Keratinocyte (primary cell): ENCODE measurements at regions not wholly inside any gene's neighbourhood (a gene's known extent, or its start where the extent isn't known, plus 50 kb on each side); places are given as distances from the start of the nearest gene placed in this dataset.

ENCODE experiments used
- DNase-seq: peaks from one replicate; pipeline ENCODE4 v3.0.0-alpha.2; 2011; ENCODE audit warnings: low read depth, missing footprints, low spot score
- FAIRE-seq: peaks from 2 replicates; lab custom pipeline; 2011; peaks lifted over from hg19 to GRCh38; lab: Jason Lieb, UNC
- H2AFZ ChIP-seq: 2 replicates; pipeline ENCODE4 v1.6.0; 2012; ENCODE audit warnings: low read length, control low read depth, inconsistent platforms; ENCODE audit not compliant: control insufficient read depth
- H3K27ac ChIP-seq: 2 replicates; pipeline ENCODE4 v1.5.1; 2011; ENCODE audit warnings: low read length; ENCODE audit not compliant: control insufficient read depth, insufficient read depth
- H3K27me3 ChIP-seq: 3 replicates; pipeline ENCODE4 v1.6.0; 2011; ENCODE audit warnings: low read length; ENCODE audit not compliant: control insufficient read depth, insufficient read depth; ENCODE audit errors: extremely low read depth
- H3K36me3 ChIP-seq, 2 experiments: 2 replicates in 1 of 2; 3 replicates in 1 of 2; pipeline ENCODE4 v1.5.1; 2011; ENCODE audit warnings: low read length in 2 of 2, mild to moderate bottlenecking in 1 of 2; ENCODE audit not compliant: control insufficient read depth in 2 of 2, insufficient read depth in 2 of 2; ENCODE audit errors: extremely low read depth in 1 of 2
- H3K4me1 ChIP-seq: 3 replicates; pipeline ENCODE4 v1.5.1; 2011; ENCODE audit warnings: low read length; ENCODE audit not compliant: control insufficient read depth, insufficient read depth; ENCODE audit errors: extremely low read depth
- H3K4me2 ChIP-seq: 3 replicates; pipeline ENCODE4 v1.6.0; 2011; ENCODE audit warnings: low read depth, low read length; ENCODE audit not compliant: control insufficient read depth, insufficient read depth; ENCODE audit errors: extremely low read depth
- H3K4me3 ChIP-seq, 3 experiments: fragments of 200-600 bp in 1 of 3; sonication (generic) in 1 of 3; 2 replicates in 2 of 3; 3 replicates in 1 of 3; pipeline ENCODE4 v1.5.1; 2011 to 2016; ENCODE audit warnings: low read length in 3 of 3, mild to moderate bottlenecking in 3 of 3, control low read depth in 2 of 3, inconsistent platforms in 1 of 3, low read depth in 1 of 3, mixed read lengths in 1 of 3, mixed run types in 1 of 3, moderate library complexity in 1 of 3; ENCODE audit not compliant: control insufficient read depth in 2 of 3, insufficient read depth in 2 of 3; ENCODE audit errors: extremely low read depth in 1 of 3
- H3K79me2 ChIP-seq: 2 replicates; pipeline ENCODE4 v1.6.0; 2012; ENCODE audit warnings: low read length; ENCODE audit not compliant: control insufficient read depth, insufficient read depth
- H3K9ac ChIP-seq: 3 replicates; pipeline ENCODE4 v1.6.0; 2011; ENCODE audit warnings: low read length; ENCODE audit not compliant: control insufficient read depth, insufficient read depth; ENCODE audit errors: extremely low read depth
- H3K9me1 ChIP-seq: 3 replicates; pipeline ENCODE4 v1.6.0; 2011; ENCODE audit warnings: low read length; ENCODE audit not compliant: control insufficient read depth, insufficient read depth; ENCODE audit errors: extremely low read depth
- H3K9me3 ChIP-seq: 2 replicates; pipeline ENCODE4 v1.5.1; 2012; ENCODE audit warnings: low read depth, low read length; ENCODE audit not compliant: control insufficient read depth
- H4K20me1 ChIP-seq: 3 replicates; pipeline ENCODE4 v1.6.0; 2011; ENCODE audit warnings: low read length; ENCODE audit not compliant: control insufficient read depth, insufficient read depth; ENCODE audit errors: extremely low read depth
- CTCF ChIP-seq, 3 experiments: IDR thresholded peaks in 1 of 3; conservative IDR thresholded peaks in 1 of 3; optimal IDR thresholded peaks in 1 of 3; 2 replicates in 2 of 3; 3 replicates in 1 of 3; pipeline versions ENCODE3 to v1.5.1; 2011; ENCODE audit warnings: low read length in 3 of 3, mild to moderate bottlenecking in 3 of 3, moderate library complexity in 2 of 3, control low read depth in 1 of 3, inconsistent platforms in 1 of 3; ENCODE audit not compliant: insufficient read depth in 2 of 3; ENCODE audit errors: extremely low read depth in 1 of 3
- EZH2 ChIP-seq: IDR thresholded peaks from one replicate; pipeline ENCODE4 v1.6.1; 2012; ENCODE audit warnings: inconsistent platforms, mild to moderate bottlenecking, low read length, moderate library complexity
- dilution Hi-C: fragments of 300-500 bp; cut with MboI; formaldehyde crosslinking; loops from one replicate; pipeline ENCODE4 v1.7.0; 2020; ENCODE audit warnings: low sequenced_read_pairs; ENCODE audit not compliant: extremely low pct_ligation_motif_present

GRCh38 chr7:91407942-91408341, 143.7 kb downstream of the FZD1 start:
- no peak for FAIRE-seq

GRCh38 chr7:91408388-91409154, 144.3 kb downstream of the FZD1 start:
- Histone ChIP-seq H3K4me1 (no peaks in the 10 kb centered on the region), H3K36me3 (no peaks in the 10 kb centered on the region), H3K79me2 (no peaks in the 10 kb centered on the region), H3K9me3 (no peaks in the 10 kb centered on the region), H3K9me1 (no peaks in the 10 kb centered on the region), H3K27ac (no peak overlapping the region), H4K20me1 (no peaks in the 10 kb centered on the region), H3K27me3 (no peaks in the 10 kb centered on the region), H3K9ac (no peak overlapping the region), H3K4me3 (no peak overlapping the region), H2AFZ (no peak overlapping the region), H3K4me2 (no peak overlapping the region)
- dilution Hi-C loops: no loop called here
- no peak for FAIRE-seq
- TF ChIP-seq CTCF (optimal IDR thresholded peaks at IDR 0.05 in 1 of 3, IDR thresholded peaks at IDR 0.05 in 1 of 3, conservative IDR thresholded peaks at IDR 0.05 in 1 of 3; ENCODE audit: extremely low read depth in 1 of 3, insufficient read depth in 2 of 3, low read length in 3 of 3): no peak
- no peak for DNase-seq

More at GRCh38 chr7:91407942-91408341, 143.7 kb downstream of the FZD1 start:
- Histone ChIP-seq H3K9ac (no peak overlapping the region), H3K27ac (no peak overlapping the region), H3K4me2 (no peak overlapping the region), H4K20me1 (no peaks in the 10 kb centered on the region), H3K27me3 (no peaks in the 10 kb centered on the region), H3K4me1 (no peaks in the 10 kb centered on the region), H3K4me3 (no peak overlapping the region), H3K9me1 (no peaks in the 10 kb centered on the region), H3K36me3 (no peaks in the 10 kb centered on the region), H3K9me3 (no peaks in the 10 kb centered on the region), H2AFZ (no peak overlapping the region), H3K79me2 (no peaks in the 10 kb centered on the region)
- no peak for DNase-seq
- dilution Hi-C loops: no loop called here
- TF ChIP-seq CTCF (optimal IDR thresholded peaks at IDR 0.05 in 1 of 3, IDR thresholded peaks at IDR 0.05 in 1 of 3, conservative IDR thresholded peaks at IDR 0.05 in 1 of 3; ENCODE audit: extremely low read depth in 1 of 3, insufficient read depth in 2 of 3, low read length in 3 of 3) (no peak), EZH2 (no peak)
